Suppressor macrophage (primary cell): ENCODE measurements at regions not wholly inside any gene's neighbourhood (a gene's known extent, or its start where the extent isn't known, plus 50 kb on each side); places are given as distances from the start of the nearest gene placed in this dataset.
"Not testable (repeated sequence)": the region's sequence is repeated elsewhere in the genome, so short reads cannot be mapped to it uniquely, and the experiment has no call there.

ENCODE experiments used
- DNase-seq, 4 experiments: peaks; one replicate each; pipeline ENCODE4 v3.0.0-alpha.2; 2020 to 2022

DNA sequence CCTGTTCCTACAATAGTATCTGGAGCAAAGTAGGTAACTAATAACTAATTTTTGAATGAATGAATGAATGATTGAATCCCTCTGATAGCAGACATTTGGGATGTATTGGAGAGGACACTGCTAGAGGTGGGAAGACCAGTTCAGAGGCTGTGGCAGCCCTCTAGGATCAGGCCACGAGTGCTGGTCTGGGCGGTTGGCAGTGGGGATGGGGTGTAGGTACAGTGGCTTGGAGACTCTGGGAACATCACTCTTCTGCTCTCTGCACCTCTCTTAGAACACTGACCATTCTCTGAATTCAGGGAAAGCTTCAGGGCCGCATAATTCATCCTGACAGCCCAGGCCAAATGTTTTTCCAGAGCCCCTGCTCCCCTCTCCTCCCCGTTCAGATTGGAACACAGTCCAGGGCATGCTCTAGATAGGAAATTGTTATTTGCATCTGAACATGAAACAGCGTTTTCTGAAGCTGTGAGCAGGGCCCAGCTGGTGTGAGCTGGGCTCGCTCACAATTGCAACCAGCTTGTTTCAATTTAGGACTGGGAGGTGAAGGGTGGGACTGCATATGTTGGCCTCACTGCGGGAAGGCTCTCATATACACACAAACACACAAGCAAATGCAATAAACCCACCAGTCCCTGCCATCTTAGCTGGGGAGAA lies 253.1 kb upstream of the USP24 start:
- no peak for DNase-seq

DNA sequence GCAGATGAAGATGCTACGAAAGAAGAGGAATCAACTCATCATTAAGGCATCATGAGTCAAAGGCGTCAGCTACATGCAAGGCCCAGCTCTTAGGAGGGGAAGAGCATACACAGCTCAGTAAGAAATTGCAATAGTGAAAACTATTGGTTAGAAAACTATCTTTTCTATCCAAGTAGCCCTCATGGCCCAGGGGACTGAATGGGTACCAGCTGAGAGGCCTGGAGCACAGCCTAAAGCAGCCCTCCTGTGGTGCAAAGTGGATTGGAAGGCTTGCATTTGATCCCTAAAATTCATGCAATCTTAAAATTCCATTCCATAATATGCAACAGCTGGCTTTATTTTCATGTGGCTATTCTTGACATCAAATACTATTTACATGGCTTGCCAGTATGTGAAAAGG lies 251.8 kb upstream of the USP24 start:
- DNase-seq: no peak

DNA sequence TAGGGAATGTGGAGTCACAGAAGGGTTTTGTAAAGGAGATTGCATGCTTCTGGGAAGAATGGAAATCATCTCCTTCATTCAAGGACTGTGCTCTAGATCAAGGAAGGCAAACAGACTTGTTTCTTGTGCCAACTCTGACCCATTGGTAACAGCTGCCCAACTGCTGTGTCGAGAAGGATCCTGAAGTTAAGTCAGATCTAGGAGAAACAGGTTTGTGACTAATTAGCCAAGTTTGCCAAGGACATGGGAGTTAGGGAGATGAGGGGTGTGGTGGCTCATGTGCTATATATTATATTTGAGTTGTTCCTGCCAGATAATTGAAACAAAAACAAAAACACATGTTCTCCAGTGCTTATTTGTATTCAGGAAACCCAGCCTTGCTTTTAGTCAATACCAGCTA lies 251.2 kb upstream of the USP24 start:
- DNase-seq: no peak

- no peak for DNase-seq
Observed at GRCh38 chr1:55464550-55464949, 249.4 kb upstream of the USP24 start.

GRCh38 chr1:55463814-55464475 lies 248.8 kb upstream of the USP24 start:
- DNase-seq: no peak

DNA sequence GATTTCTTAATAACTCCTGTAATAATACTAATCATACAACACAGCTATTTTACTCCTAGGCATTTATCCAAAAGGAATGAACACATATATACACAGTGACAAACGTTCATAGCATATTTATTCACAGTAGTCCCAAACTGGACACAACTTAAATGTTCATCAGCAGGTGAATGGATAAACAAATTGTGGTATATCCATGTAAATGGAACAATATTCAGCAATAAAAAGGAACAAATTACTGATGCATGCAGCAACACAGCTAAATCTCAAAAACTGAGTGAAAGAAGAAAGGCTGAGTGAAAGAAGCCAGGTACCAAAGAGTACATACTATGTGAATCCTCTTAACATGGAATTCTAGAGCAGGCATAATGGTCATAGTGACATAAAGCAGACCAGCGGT lies 242.7 kb upstream of the USP24 start:
- DNase-seq: no peak

DNA sequence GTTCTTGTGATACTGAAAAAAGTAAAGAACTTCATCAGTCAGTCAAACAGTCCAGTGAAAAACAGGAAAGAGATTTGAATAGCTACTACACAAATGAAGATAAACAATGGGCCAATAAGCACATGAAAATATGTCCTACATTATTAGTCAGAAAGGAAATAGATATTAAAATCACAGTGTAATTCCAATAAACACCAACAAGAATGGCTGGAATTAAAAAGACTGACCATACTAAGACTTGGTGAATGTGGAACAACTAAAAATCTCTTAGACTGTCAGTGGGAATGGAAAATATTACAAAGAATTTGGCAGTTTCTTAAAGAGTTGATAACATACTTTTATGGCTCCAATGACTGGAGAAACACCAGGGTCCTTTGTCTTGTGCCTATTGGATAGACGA lies 241.8 kb upstream of the USP24 start:
- no peak for DNase-seq

- DNase-seq: no peak
Observed at GRCh38 chr1:55448261-55448660, 233.1 kb upstream of the USP24 start.

GRCh38 chr1:55447488-55447887 lies 232.3 kb upstream of the USP24 start:
- no peak for DNase-seq

DNA sequence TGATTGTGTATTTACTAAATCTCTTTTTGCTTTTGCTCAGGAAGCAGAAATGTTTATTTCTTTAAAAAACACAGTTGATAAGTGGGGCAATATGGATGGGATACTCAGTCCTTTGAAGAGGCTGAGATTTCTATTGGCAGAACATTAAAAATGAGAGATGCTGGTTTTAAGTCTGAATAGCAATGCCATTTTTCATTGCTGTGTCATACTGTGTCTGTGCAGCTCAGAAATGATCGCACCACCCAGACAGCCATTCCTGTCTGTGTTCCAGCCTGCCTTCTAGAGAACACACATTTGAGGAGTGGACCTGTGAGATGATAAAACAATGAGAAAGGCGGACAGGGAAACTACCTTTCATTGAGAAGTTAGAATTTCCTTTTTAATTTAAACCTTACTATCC lies 231.2 kb upstream of the USP24 start:
- DNase-seq: no peak

GRCh38 chr1:55445416-55445815 lies 230.3 kb upstream of the USP24 start:
- no peak for DNase-seq

DNA sequence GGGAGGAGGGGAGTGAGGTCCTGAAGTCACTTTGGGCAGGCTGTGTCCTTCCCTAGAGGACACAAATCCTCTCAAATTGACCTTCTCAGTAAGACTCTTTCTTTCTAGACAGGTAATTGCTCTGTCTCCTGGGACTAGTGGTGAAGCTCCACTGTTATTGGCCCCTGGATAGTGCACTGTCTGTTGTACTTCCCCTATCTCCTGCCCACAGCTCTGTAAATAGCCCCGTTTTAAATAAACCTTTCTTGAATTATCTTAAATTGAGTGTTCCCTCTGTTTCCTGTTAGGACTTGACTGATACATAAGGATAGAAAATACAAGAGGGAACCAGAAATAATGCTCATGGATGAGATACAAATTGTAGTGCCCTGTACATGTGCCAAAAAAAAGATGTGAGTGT lies 229.5 kb upstream of the USP24 start:
- peak in 1 of 4 experiments; percentile 23 for DNase-seq

GRCh38 chr1:55443175-55443915 lies 228.2 kb upstream of the USP24 start:
- peak; percentile 62 to 88 (median 81) for DNase-seq

DNA sequence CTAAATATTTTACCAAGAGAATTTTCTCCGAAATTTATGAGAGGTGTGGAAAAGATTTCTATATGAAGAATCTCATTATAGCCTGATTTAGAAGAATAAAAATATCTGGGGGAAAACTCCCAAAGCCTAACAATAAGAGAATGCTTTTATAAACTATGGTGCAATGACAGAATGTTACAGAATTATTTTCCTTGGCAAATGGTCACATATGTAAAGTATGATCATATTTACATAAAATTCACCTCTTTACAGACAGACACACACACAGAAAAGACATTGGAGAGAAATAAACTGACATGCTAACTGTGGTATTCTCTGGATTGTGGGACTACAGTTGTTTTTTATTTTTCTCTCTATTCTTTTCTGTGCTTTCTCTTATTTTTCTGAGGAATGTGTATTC lies 226.3 kb upstream of the USP24 start:
- no peak for DNase-seq

DNA sequence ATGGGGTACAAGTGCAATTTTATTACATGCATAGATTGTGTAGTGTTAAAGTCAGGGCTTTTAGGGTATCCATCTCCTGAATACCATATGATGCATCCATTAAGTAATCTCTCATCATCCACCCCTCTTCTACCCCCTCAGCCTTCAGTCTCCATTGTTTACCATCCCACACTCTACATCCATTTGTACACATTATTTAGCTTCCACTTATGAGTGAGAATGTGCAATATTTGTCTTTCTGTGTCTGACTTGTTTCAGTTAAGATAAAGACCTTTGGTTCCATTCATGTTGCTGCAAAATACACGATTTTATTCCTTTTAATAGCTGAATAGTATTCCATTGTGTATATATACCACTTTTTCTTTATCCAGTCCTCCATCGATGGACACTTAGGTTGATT lies 222.5 kb upstream of the USP24 start:
- DNase-seq: no peak

DNA sequence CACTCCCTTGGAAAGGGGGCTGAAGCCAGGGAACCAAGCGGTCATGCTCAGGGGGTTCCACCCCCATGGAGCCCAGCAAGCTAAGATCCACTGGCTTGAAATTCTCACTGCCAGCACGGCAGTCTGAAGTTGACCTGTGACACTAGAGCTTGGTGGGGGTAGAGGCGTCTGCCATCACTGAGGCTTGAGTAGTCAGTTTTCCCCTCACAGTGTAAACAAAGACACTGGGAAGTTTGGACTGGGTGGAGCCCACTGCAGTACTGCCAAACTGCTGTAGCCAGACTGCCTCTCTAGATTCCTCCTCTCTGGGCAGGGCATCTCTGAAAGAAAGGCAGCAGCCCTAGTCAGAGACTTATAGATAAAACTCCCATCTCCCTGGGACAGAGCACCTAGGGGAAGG lies 215.6 kb upstream of the USP24 start:
- not testable (repeated sequence) for DNase-seq

GRCh38 chr1:55430206-55430605 lies 215.0 kb upstream of the USP24 start:
- DNase-seq: not testable (repeated sequence)

DNA sequence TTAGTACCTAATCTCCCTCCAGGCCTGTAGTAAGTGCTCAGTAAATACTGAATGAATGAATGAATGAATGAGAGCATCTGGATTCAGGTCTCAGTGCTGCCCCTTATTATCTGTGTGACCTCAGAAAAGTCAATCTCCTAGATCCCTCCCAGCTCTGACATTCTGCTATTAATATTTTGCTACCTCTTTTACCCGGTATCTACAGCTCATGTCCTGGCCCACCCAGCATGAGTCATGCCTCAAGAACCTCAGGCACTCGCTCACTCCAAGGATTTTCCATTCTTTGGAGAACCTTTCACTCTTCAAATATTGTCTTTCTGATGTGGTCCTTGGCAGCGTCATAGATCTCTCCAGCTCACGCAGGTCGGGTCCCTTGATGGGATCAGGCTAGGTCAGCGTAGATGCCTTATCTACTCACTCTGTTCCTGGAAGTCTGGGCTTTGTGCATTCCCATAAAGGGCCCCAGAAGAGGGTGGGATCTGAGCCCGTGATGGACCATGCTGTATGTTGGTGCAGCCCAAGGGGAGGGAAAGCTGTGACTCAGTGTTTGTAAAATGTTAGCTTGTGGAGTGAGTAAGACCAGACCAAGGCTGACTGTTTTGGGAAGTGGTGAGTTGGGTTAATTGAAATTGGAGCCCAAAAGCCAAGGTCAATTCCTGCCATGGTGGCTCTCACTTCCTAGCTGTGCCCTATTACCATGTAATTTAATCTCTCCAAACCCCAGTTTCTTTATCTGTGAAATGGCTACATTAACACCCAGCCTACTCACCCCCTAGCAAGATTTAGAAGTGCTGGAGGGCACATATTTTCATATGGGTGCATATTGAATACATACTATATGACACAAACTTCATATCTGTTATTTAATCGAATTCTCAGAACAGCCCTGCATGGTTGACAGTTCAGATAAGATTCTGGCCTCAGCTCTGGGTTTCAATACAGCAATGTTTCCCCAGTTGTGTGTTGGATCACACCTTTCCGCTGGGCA lies 214.1 kb upstream of the USP24 start:
- no peak for DNase-seq

GRCh38 chr1:55428231-55428630 lies 213.1 kb upstream of the USP24 start:
- DNase-seq: no peak

GRCh38 chr1:55427606-55428005 lies 212.4 kb upstream of the USP24 start:
- no peak for DNase-seq

GRCh38 chr1:55426619-55427018 lies 211.5 kb upstream of the USP24 start:
- DNase-seq: no peak

GRCh38 chr1:55426156-55426555 lies 211.0 kb upstream of the USP24 start:
- DNase-seq: no peak
